Cardiac muscle cell (in vitro differentiated cells and primary cell): ENCODE measurements at regions not wholly inside any gene's neighbourhood (a gene's known extent, or its start where the extent isn't known, plus 50 kb on each side); places are given as distances from the start of the nearest gene placed in this dataset.

Source experiments
- DNase-seq, 2 donors: peaks; one replicate each; pipeline versions ENCODE4 v3.0.0 to v3.0.0-alpha.2; 2010 to 2017; ENCODE audit warnings: low read depth in 1 of 2, low spot score in 1 of 2
- H3K27ac ChIP-seq: fragments of 200-600 bp; sonication (generic); 2 replicates; pipeline ENCODE4 v1.5.1; 2016
- H3K27me3 ChIP-seq: fragments of 200-600 bp; sonication (generic); 2 replicates; pipeline ENCODE4 v1.6.0; 2016; ENCODE audit warnings: control low read depth
- H3K36me3 ChIP-seq: fragments of 200-600 bp; sonication (generic); 2 replicates; pipeline ENCODE4 v1.5.1; 2016; ENCODE audit warnings: control low read depth
- H3K4me1 ChIP-seq: fragments of 200-600 bp; sonication (generic); 2 replicates; pipeline ENCODE4 v1.8.1; 2017; ENCODE audit warnings: low read depth, mild to moderate bottlenecking, mixed run types
- H3K4me3 ChIP-seq: fragments of 200-600 bp; sonication (generic); 2 replicates; pipeline ENCODE4 v1.5.1; 2016; ENCODE audit warnings: mild to moderate bottlenecking
- H3K9me3 ChIP-seq: fragments of 200-600 bp; sonication (generic); 2 replicates; pipeline ENCODE4 v1.5.1; 2017; ENCODE audit warnings: low read depth, mild to moderate bottlenecking, control low read depth
- TF ChIP-seq, protein P1 (sequence below): IDR thresholded peaks from 2 replicates; pipeline ENCODE4 v1.5.1; 2012; ENCODE audit warnings: low read depth, mild to moderate bottlenecking, low read length

DNA sequence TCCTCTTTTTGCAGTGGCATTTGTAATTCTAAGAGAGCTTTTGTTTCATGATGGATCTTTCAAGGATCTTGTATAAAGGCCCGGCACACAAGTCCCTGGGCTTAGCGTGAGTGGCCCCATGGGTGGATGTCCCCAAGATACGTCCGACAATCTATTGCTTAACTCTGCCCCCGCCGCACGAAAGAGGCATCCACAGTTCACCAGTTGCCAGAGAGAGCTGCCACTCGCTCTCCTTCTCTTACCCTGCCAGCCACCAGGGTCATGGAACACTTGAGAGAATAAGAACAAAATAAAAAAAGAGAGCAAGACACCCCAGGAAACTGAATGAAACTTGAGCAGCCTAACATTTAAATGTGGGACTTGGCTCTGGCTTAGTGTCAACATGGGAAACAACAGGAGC is 92.3 kb downstream of the CTAGE1 start:
- DNase-seq, result no peak
- Histone ChIP-seq H3K27me3 (no peaks in the 10 kb centered on the region), H3K4me1 (peaks cover 3% of the 10 kb centered on the region), H3K36me3 (no peaks in the 10 kb centered on the region), H3K4me3 (no peak overlapping the region), H3K9me3 (no peaks in the 10 kb centered on the region), H3K27ac (no peak overlapping the region)
- TF ChIP-seq, protein P1, sequence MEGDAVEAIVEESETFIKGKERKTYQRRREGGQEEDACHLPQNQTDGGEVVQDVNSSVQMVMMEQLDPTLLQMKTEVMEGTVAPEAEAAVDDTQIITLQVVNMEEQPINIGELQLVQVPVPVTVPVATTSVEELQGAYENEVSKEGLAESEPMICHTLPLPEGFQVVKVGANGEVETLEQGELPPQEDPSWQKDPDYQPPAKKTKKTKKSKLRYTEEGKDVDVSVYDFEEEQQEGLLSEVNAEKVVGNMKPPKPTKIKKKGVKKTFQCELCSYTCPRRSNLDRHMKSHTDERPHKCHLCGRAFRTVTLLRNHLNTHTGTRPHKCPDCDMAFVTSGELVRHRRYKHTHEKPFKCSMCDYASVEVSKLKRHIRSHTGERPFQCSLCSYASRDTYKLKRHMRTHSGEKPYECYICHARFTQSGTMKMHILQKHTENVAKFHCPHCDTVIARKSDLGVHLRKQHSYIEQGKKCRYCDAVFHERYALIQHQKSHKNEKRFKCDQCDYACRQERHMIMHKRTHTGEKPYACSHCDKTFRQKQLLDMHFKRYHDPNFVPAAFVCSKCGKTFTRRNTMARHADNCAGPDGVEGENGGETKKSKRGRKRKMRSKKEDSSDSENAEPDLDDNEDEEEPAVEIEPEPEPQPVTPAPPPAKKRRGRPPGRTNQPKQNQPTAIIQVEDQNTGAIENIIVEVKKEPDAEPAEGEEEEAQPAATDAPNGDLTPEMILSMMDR, result no peak

DNA sequence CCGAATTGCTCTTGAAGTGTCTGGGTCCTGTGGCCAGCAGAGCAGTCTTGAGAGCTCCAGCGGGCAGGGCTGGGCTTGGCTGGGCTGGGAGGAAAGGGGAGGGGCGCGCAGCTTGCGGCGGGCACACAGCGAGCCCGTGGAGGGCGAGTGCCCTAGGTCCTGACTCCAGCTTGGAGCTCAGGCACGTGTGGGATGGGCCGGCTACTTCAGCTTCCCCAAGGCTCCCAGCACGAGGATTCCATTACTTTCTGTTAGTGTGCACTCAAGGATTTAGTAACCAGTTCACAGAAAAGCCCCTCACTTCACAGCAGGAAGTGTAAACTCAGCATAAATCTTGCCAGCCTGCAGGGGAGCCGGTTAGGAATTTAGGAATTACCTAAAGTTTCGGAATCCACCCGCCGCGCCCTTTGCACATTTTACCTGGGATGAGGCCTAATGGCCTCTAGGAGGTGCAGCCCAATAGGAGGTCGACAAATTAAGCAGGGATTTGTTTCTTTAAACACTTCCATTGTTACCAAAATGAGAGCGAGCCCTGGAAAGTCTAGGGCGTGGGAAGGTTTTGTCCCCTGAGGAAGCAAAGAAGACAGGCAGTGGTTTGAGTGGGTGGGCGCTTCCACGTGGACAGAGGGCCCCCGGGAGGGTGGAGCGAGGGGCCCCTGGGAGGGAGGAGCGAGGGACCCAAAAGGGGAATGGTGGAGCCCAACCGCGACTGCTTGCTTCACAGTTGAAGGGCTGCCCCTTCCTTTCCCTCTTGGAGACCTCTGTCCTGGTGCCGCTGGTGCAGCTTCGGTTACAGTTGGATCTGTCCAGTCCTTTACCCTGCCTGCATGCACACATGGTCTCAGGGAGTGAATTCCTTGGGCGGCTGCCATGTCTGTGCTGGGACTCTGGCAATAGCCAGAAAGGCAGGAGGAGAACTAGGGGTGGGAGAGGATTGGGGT is 93.3 kb downstream of the CTAGE1 start:
- TF ChIP-seq, protein P1, result peak; percentile 37
- Histone ChIP-seq H3K27ac (no peak overlapping the region), H3K9me3 (no peaks in the 10 kb centered on the region), H3K36me3 (no peaks in the 10 kb centered on the region), H3K4me1 (peaks cover 3% of the 10 kb centered on the region), H3K27me3 (no peaks in the 10 kb centered on the region), H3K4me3 (no peak overlapping the region)
- DNase-seq, result peak; percentile 70 to 81

DNA sequence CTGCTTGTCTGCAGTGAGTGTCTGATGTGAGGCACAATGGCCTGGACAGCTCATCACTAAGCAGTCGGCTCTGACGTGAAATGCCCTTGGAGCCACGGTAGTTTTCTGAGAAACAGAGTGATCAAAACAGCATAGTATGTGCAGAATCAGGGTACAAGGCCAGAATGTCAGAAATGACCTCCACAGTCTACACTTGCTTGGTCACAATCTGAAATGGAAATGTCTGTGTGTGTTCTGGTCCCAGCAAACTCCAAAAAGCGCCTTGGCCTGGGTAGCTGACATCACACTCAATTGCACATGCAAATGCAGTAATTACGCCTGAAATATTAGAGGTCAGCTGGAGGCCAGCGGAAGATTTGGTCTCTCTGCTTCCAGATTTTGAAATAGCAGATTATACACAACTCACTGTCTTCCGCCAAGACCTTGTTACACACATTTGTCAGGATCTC is 95.4 kb downstream of the CTAGE1 start:
- Histone ChIP-seq H3K9me3 (no peaks in the 10 kb centered on the region), H3K36me3 (no peaks in the 10 kb centered on the region), H3K27me3 (no peaks in the 10 kb centered on the region), H3K4me3 (no peak overlapping the region), H3K27ac (no peak overlapping the region), H3K4me1 (peaks cover 3% of the 10 kb centered on the region)
- peak in 1 of 2 donors; percentile 92 for DNase-seq
- TF ChIP-seq, protein P1, result no peak

DNA sequence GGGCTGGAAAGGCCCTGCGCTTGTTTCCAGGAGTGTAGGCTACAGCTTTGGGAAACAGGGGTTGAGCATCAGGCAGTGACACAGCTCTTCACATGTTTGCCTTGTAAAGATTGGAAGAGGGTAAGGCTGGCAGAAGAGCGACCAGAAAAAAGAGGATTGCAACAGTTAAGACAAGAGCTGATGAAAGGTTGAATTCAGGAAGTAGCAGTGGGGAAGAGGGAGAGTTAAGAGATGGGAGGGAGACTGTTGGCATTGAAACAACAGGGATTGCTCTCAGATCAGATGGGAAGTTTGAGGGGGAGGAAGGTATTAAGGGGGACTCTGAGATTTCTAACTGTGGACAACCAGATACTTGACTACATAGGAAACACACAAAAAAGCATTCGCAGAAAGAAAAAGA is 96.9 kb downstream of the CTAGE1 start:
- Histone ChIP-seq H3K27me3 (no peaks in the 10 kb centered on the region), H3K4me1 (peaks cover 3% of the 10 kb centered on the region), H3K4me3 (no peak overlapping the region), H3K9me3 (no peaks in the 10 kb centered on the region), H3K36me3 (no peaks in the 10 kb centered on the region), H3K27ac (no peak overlapping the region)
- TF ChIP-seq, protein P1, result no peak
- peak in 1 of 2 donors; percentile 50 for DNase-seq

DNA sequence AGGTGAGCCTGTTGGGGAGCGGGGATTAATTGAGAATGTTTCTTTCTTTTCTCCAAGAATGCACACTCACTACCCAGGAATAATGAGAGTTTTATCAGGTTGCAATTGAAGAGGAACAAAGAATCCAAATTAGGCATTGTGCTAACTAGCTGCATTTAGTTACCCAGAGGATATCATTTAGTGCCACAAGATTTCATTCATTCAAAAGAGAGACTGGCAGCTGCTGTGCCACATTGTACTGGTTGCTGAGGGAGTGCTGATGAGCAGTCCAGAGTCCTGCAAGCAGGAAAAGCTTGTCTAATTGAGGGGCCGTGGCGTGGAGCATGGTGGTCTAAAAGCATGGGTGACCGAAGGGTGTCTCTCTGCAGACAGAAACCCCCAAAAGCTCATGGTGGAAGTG is 97.6 kb downstream of the CTAGE1 start:
- Histone ChIP-seq H3K9me3 (no peaks in the 10 kb centered on the region), H3K27ac (no peak overlapping the region), H3K4me3 (no peak overlapping the region), H3K4me1 (peaks cover 3% of the 10 kb centered on the region), H3K27me3 (no peaks in the 10 kb centered on the region), H3K36me3 (no peaks in the 10 kb centered on the region)
- TF ChIP-seq, protein P1, result no peak
- DNase-seq, result no peak
